OCI-LY1 (cell line): ENCODE measurements at regions not wholly inside any gene's neighbourhood (a gene's known extent, or its start where the extent isn't known, plus 50 kb on each side); places are given as distances from the start of the nearest gene placed in this dataset.
A peak's percentile ranks its signal among the peaks of the same experiment; 100 is the strongest.

Experiments
- EZH2 ChIP-seq: fragments of 200-600 bp; sonication (generic), shearing (Covaris generic); IDR thresholded peaks from 2 replicates; pipeline ENCODE4 v1.8.0; 2017; ENCODE audit warnings: borderline replicate concordance, mixed run types, mild to moderate bottlenecking, antibody characterized with exemption, low read length, moderate library complexity, mixed read lengths
- TF ChIP-seq, protein P1 (sequence below): fragments of 200-600 bp; sonication (generic), shearing (Covaris generic); IDR thresholded peaks from 2 replicates; pipeline ENCODE4 v1.5.1; 2017; ENCODE audit warnings: mild to moderate bottlenecking, antibody characterized with exemption, low read length, moderate library complexity, mixed read lengths

DNA sequence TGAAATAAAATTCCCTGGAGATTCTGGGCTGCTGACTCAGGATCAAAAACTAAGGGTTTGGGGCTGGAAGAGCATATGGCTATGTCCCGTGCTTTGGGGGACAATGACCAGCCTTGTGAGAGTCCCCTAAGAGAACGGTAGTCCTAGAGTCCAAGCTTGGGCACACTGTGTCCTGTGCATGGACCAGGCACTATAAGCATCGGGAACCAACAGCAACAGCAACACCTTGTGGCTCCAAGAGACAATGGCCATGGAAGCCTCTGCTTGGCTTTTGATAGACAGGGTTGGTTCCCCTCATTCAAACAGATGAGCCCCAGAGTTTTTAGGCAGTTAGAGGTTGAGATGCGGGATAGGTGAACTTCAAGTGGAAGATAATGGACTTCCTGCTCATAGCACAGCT, 294.4 kb upstream of the CHAC2 start:
- TF ChIP-seq, protein P1, sequence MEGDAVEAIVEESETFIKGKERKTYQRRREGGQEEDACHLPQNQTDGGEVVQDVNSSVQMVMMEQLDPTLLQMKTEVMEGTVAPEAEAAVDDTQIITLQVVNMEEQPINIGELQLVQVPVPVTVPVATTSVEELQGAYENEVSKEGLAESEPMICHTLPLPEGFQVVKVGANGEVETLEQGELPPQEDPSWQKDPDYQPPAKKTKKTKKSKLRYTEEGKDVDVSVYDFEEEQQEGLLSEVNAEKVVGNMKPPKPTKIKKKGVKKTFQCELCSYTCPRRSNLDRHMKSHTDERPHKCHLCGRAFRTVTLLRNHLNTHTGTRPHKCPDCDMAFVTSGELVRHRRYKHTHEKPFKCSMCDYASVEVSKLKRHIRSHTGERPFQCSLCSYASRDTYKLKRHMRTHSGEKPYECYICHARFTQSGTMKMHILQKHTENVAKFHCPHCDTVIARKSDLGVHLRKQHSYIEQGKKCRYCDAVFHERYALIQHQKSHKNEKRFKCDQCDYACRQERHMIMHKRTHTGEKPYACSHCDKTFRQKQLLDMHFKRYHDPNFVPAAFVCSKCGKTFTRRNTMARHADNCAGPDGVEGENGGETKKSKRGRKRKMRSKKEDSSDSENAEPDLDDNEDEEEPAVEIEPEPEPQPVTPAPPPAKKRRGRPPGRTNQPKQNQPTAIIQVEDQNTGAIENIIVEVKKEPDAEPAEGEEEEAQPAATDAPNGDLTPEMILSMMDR = peak; percentile 16; the same call in 1 of the 2 replicates
- no peak for TF ChIP-seq EZH2
